H4 (cell line): ENCODE measurements at regions not wholly inside any gene's neighbourhood (a gene's known extent, or its start where the extent isn't known, plus 50 kb on each side); places are given as distances from the start of the nearest gene placed in this dataset.

ENCODE experiments used
- DNase-seq: peaks from one replicate; pipeline ENCODE4 v3.0.0-alpha.2; 2015; ENCODE audit warnings: low spot score

DNA sequence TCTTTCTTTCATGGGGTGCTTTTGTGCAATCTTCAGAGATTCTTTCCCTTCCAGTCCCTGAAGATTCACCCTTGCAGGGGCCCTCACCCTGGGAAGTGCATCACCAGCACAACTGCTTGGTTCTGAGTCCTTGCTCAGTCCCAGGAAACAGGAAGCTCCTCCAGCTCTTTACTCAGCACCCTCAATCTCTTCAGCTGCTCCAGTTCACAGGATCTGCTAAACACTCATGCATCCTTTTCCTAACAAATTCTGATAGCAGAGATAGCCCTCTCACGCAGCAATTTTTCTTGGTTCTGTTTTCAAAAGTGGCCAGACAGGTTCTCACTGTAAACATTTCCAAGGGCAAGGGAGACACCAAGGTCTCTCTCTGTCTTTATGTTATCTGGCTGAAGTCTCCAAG, 823.1 kb downstream of the LIG4 start:
- no peak for DNase-seq

DNA sequence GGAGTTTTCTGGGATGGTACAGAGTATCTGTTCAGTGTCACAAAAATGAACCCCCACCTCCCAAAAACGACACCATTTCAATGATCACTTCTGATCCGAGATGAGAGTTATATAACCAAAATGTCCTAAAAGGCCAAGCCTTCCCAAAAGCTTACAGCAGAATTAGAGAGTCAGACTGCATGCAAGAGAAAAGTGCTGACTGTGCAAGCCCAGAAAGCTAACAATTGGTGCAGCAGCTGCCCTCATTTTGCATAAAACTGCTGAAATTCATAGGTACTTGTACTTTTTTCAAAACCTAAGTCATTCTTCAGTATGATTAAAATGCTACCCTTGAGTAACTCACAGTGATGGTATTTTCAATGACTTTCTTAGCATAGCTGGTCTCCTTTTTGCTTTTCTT, 819.6 kb upstream of the ARGLU1 start:
- no peak for DNase-seq

DNA sequence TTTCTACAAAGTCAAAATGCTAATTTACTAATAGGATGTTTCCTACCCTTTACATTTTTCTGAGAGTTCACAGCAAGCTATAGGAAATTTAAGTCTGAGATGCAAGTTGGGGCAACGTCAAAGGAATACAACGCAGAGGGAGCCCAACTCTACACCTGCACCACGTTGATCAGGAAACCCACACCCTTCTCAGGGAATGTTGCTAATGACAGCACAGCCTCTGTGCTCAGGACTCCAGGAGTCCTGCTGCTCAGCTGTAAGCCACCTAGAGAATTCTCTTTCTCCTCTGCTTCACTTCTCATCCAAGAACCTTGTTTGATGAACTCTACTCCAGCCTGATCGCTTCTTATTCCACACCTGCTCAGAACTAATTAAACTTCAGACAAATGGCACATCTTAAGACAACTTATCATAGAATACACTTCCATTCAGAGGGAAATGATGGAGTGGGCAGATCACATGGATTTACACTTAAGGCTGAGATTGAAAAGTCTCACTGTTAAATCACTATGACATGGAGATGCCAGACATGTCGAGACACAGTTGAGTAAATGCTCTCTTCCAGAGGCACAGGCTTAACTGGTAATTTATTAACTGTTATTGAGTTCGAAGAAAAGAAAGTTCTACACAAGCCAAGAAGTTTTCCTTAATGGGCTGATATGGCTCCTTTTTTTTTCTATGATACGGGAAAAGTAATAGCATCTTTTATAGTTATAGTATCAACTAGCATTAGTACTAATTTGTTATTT, 811.6 kb upstream of the ARGLU1 start:
- DNase-seq, result no peak

DNA sequence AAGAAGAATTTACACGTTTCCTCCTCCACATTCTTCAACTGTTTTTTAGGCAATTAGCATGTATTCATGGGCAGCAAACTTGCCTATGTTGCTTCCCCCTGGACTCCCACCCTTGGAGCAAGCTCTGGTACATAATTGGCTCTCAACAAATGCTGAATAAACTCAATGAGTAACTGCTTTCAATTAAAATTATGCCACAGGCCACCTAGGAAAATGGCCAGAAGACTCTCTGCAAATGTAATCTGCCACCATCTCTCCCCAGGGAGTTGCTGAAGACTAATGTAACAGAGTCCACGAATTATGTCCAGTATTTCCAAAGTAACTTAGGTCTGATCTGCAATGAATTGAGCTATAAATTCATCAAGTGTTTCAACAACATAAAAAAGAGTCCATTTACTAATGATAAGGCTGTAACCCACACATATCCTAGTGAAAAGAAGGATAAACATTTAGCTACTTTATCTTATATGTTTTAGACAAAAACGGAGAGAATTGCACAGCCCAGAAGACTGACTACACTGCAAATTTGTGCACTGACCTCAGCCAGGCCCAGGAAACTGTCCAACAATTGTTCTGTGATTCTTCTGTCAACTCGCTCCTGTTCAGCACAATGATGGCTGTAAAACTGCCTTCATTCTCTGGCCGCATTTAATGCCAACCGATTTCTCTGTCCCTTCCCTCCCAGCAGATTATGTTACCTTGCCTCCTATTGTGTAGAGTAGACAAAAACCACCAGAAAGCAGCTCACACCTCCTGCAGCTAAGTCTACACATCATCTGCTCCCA, 808.6 kb upstream of the ARGLU1 start:
- DNase-seq, result no peak

DNA sequence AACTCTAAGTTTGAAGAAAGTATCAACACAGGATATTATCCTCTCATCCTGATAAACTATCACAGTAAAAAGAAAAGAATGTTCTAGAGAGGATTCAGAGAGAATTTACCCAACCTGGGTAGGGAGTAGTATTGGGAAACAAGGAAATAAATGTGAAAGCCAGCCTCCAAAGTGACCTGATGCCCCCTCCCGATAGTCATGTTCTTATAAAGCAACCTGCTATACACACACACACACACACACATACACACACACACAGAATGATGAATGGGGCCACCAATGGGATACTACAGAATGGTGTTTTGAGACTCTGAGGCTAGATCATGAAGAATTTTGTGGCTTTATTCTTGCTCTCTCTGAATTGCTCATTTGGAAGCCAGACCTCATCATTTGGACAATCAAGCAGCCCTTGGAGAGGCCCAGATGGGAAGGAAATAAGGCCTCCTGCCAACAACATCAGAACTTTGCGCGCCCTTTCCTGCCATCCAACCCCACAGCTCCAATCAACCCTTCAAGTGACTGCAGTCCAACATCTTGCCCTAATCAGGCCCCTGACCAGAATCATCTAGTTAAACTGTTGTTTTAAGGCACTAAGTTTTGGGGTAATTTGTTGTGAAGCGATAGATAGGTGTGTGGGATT, 807.9 kb upstream of the ARGLU1 start:
- DNase-seq, result no peak

DNA sequence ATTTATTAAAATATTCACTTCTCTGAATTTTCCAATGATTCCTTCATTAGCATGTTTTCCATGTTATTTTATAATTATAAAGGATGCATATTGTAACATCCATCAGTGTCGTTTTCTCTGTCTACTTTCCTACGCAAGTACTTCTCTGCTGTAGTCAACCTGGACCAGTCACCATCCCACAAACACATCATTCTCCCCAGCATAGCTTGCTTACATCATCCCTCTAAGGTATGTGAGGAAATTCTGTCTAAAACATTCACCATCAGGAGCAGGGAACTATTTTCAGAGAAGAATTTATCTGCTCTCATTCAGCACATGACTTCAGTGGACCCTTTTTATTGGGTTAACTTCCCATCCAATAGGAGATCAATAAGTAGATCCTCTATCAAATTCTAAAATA, 806.1 kb upstream of the ARGLU1 start:
- DNase-seq, result no peak

DNA sequence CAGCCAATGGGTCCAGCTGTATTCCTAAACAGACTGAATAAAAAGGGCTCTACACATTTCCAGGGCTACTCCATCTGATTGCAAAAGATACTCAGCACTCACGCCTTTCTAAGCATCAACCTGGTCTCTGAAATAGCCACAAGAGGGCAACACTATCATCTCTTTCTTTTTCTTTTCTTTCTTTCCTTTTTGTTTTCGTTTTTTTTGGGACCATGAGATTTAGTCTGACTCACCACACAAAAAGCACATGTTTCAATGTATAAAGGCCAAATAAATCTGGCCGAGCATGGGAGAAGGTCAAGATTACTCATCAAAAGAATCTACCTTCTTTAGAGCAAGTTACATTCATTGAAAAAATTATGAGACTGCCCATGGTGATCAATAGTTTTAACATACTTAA, 805.6 kb upstream of the ARGLU1 start:
- DNase-seq, result peak; percentile 51

DNA sequence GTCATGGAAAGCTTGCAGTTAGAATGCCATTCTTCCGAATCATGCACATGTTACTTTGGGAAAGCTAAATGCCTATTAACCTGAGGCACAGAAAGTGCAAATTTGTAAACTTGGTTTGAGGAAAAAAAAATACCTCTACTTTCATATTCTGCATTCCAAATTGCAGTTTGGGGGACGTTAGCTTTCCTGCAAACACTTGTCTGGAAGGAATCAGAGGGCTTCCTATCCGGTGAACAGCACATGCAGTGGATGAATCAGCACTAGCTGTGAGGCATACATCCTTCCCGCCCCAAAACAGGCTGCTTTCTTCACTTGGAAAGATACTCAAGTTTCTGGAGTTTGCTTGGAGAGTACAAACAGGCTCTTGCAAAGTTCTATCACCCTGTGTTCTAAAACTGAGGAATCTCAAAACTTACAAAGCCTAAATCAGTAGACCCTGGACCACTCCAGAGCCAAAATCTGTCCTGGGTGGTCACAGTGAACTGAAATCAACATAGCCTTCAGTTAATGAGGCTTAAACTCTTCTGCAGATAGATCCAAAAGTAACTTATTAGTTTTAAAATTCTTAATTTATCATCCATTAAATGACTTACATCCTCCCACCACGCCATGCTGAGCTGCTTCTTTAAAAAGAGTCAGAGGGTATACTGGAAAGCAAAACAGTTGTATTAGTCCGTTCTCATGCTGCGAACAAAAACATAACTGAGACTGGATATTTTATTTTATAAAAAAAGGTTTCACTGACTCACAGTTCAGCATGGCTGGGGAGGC, 802.3 kb upstream of the ARGLU1 start:
- peak; percentile 17 for DNase-seq

DNA sequence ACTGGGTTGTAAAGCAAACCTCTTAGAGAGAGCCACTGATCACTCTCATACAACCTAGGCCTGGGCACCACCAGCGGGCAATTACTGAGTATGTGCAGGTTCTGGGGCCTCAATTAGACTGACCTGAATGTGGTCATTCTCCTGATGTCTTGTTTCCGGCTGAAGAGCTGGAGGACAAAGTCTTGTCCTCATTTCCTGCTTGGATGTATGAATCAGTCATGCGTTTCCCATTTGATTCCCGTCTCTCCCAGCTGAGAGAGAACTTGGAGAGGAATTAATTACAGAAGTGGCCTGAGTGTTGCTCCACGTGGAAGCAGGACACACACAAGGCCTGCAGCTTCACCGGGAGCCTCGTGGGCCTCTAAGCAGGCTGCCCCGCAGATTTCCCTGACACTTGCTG, 799.3 kb upstream of the ARGLU1 start:
- DNase-seq, result no peak

DNA sequence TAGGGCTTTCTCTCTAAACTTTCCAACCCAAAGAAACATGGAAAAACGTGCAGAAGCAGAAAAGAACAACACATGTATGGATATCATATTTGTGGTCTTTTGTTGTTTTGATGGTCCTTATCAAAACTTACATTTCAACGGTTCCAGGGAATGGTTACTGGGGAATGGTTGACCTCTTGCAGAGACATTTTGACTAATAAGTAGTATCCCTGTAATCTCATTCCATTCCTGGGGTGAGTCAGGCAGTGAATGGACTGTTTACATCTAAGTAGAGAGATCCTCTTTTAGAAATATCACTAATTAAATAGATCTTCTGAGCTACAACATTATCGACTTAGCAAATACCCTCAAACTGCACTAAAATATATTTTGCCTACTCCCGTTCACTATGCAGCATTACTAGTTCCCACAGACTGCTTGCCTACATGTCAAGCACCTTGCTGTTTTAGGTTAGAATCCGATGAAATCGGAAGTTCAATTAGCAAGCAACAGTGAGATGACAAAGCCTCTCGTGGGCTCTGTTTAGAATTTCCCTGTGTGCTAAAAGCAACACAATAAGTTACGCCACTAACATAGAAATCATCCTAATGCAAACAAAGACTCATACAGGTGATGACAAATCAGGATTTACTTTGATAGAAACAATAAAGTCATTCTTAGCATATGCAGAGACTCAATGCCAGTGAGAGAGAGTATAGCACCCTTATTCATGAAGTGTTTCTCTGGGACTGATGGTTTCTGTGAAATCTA, 797.7 kb upstream of the ARGLU1 start:
- no peak for DNase-seq

DNA sequence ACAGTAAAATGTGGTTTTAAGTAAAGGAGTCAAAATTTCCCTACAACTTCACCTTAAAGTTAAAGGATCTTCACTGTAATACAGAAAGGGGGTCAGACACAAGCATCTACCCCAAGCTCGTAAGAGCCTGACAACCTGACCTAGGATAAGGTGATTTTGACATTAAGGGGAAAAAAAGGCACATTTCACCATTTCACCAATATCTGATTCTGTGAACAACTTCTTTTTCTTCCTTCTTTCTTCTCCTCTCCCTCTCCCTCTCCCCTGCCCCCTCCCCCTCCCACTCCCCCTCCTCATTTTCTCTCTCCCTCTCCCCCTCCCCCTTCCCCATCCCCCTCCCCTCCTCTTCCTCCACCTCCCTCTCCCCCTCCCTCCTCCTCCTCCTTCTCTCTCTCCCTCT, 796.7 kb upstream of the ARGLU1 start:
- no peak for DNase-seq

DNA sequence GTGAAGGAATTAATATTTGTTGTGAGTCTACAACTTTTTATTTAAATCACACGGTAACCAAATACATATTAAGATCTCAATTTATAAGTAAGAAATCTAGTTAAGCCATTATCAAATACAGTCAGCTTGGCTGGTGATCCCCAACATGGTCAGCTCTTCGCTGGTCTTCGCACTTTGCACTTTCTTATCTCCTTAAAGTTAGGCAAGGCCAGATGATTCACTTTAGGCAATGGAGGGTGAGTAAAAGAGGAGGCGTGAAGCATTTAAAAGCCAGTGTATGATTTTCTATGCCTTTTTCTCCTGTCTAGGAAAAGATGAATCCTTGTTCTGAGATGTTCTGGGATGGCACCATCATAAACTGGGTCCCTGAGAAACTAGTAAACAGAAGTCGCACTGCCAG, 793.7 kb upstream of the ARGLU1 start:
- no peak for DNase-seq

DNA sequence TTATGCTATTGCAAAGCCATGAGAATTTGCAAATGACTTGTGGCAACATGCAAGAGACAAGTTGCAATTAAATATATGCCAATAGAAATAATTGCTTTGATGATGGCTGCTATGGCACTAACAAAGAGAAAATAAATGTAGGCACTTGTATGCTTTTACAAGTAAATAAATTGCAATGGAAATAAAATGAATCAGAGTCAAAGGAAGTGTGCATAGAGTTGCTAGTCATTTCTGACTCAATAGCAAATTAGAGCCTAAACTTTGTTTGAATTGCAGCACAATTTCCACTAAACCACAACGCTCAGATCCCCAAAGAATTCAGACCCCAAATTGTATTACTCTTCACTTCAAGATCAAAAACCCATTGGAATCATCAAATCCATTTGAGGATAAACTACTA, 792.1 kb upstream of the ARGLU1 start:
- DNase-seq, result no peak

DNA sequence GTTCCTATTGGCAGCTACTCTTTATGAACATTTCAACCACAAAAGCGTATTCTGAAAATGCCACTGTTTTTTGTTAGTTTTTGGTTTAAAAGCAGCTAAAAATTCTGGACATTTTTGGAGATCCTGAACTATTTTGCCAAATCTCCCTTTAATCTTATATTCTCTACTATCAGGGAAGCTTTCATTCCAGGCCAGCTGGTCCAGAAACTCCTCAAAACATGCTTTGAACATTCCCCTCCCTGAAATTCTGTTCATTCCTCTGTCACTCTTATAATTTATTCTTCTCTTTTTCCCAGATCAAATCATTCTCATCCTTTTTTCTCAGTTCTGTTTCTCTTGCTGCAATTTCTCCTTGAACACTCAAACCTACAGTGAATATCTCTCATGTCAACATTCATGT, 790.9 kb upstream of the ARGLU1 start:
- DNase-seq, result no peak

DNA sequence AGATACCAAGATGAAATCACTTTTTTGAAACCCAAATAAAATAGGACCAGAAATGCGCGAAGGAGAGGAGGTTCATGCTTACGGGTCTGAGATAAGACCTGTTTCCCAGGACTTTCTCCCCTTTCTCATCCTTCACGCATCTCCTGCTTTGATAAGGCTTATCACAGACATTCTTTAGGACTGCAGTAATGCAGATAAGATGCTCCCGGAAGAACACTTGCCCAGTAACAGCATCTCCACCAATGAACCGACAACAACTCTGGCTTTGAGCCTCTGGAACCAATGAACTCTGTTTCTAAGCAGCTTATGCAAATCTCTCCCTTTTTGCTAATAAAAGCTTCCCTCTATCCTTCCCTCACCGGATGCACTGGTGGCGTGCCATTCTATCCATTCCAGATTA, 783.4 kb upstream of the ARGLU1 start:
- no peak for DNase-seq

DNA sequence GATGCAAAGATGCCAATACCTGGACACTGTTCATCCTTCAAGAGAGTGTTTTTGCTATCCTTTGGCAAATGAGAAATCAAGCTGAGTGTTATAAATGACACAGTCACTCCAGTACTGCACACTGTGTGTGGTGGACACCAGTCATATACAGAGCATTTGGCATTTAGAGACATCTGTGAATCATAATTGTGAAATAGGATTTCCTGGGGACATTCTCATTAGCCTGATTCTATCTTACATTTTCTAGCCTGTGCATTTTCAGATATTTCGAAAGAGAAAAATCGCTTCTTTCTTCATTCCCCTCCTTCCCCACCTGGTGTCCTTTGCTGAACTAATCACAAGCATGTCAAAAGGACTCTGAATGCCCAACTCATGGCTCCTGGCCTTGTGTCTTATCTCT, 781.0 kb upstream of the ARGLU1 start:
- DNase-seq, result no peak

DNA sequence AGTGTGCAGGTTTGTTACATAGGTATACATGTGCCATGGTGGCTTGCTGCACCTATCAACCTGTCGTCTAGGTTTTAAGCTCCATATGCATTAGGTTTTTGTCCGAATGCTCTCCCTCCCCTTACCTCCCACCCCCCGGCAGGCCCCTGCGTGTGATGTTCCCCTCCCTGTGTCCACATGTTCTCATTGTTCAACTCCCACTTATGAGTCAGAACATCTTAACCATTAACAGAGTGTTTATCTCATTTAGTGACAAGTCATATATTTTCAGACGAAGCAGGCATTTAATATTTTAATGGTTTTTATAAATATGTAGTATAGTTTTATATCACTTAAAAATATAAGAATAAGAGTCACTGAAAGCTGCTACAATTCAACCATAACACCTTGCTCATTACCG, 780.5 kb upstream of the ARGLU1 start:
- no peak for DNase-seq

DNA sequence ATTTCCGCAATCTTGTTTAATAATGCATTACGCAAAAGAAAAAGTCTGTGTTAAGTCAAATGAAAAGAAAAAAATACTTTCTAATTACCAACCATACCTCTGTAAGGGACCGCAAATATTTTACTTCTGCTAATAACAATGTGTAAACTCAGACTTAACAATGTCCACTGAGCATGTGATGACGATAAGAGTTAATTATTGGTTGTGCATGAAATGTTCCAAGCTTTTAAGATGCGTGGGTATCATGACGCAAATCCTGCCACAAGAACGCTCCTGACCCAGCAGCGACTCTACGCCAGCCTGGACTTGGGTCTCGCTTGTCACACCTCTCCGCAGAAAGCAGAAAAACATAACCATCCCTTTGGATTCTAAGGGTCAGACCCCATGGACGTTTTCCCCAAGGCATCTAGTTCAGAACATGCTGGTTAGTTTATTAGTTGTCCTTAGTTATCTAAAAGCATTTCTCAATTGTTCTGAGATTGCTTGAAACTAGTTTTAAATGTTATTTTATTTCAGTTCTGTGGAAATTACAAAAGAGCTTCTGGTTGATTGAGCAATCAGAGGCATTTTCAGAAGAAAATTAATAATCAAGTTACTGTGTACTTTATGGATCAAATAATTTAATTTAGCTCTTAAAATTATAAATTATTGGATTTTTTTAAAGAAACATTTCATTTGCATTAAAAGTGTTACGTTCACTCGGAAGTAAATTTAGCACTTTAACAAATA, 779.9 kb upstream of the ARGLU1 start:
- DNase-seq, result no peak

DNA sequence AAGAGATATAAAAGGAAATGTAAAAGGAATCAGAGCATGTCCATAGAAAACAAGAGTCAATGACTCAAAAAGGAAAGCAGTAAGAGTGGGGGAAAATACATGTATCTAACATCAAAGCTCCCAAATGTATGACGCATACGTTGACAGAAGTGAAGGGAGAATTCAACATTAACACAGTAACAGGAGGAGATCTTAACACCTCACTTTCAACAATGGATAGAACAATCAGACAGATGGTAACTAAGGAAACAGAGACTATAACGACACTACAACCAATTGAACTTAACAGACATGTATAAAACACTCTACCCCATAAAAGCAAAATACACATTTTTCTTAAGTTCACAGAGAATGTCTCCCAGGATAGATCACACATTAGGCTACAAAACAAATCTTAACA, 774.8 kb upstream of the ARGLU1 start:
- no peak for DNase-seq

DNA sequence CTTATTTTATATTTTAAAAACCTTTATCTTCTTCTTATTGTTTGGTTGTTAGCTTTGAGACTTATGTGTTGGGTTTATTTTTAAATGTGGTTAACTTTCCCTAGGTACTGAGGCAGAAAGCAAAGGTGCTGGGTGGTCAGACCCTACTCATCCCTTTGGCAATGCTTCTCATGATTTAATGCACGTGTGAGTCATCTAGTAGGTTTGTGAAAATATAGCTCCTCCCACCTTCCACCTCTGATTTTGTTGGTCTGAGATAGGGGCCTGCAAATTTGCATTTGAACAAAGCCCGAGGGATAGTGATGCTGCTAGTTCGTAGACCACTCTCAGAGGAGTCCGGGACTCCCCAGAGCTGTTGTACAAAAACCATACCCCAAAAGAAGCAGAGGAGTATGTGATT, 771.3 kb upstream of the ARGLU1 start:
- DNase-seq, result peak; percentile 6

DNA sequence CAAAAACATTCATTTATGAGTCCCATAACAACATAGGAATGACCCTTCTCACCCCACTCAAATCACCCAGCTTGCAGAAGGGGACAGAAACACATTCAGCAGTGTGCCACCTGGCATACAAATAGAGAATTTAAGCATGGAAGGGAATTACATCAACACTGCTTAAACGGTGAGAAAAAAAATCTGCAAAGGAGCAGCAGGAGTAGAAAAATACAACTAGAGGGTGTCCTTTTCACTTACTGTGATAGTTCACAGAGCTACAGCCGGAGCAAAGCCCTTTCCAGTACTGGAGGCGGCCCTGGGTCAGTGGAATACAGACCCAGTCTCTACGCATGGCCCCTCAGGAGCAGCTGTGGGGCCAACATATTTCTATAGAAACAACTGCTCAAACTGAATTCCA, 764.3 kb upstream of the ARGLU1 start:
- DNase-seq, result no peak
